ENCODE measurements at regions not wholly inside any gene's neighbourhood (a gene's known extent, or its start where the extent isn't known, plus 50 kb on each side); places are given as distances from the start of the nearest gene placed in this dataset.

- TF ChIP-seq REST (IDR thresholded peaks at IDR 0.05; ENCODE audit: insufficient read depth in 1 of 2, low read depth in 2 of 2, low read length in 2 of 2) = no peak
- no peak for TF ChIP-seq TAF1 (IDR thresholded peaks at IDR 0.05; ENCODE audit: borderline replicate concordance, insufficient read depth, low read length)
- no peak for TF ChIP-seq POLR2AphosphoS5 (IDR thresholded peaks at IDR 0.05; ENCODE audit: low read depth, low read length)
These were observed 318.1 kb upstream of the GOT2 start for GRCh38 chr16:59052231-59052630.

Data from PFSK-1 (cell line).